HG02571 (cell line): ENCODE measurements at regions not wholly inside any gene's neighbourhood (a gene's known extent, or its start where the extent isn't known, plus 50 kb on each side); places are given as distances from the start of the nearest gene placed in this dataset.

Experiments used
- ATAC-seq: cut with Tn5 transposase; IDR thresholded peaks from one replicate; pipeline ENCODE4 v1.9.1; 2021; ENCODE audit warnings: mild to moderate bottlenecking, moderate library complexity; ENCODE audit not compliant: unreplicated experiment

GRCh38 chr18:76133873-76134272, 361.2 kb downstream of the ZNF516 start:
- no peak for ATAC-seq

- ATAC-seq: no peak
These were observed 363.3 kb downstream of the ZNF516 start for GRCh38 chr18:76131738-76132137.

- ATAC-seq: no peak
These were observed 364.2 kb downstream of the ZNF516 start for GRCh38 chr18:76130845-76131244.

DNA sequence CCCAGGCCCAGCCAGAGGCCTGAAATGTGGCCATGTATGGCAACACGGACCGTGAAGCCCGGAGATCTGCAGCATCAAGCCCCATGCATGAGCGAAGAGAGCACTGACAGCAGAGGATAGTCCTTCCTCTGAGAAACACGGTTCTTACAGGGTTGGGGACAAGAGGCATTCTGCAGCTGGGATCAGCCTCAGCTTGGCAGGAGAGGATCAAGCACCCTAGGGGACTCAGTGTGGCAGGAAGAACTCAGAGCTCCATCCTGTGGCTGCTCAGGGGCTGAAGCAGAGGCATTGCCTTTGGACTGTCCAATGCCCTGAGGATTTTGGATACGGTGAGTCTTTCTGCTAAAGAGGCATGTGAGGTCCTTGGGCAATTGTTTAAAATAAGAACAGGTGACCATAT, 368.7 kb downstream of the ZNF516 start:
- no peak for ATAC-seq

DNA sequence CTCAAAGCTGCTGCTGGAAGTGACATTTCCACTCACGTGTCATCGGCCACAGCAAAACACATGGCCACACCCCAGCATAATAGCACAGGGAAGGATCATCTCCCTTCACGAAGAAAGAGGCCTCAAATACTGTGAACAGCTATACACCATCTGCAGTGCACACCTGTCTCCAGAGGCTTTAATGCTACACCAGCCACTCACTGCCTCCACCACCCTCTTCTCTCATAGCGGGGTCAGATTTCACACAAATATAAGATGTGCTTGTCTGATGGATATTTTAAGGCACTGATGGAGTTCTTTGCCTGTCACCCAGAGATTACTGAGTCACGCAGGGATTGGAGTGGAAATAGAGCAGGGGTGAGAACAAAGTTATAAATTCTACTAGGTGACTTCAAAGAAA, 374.0 kb downstream of the ZNF516 start:
- no peak for ATAC-seq

GRCh38 chr18:76115580-76115979, 379.5 kb downstream of the ZNF516 start:
- no peak for ATAC-seq

DNA sequence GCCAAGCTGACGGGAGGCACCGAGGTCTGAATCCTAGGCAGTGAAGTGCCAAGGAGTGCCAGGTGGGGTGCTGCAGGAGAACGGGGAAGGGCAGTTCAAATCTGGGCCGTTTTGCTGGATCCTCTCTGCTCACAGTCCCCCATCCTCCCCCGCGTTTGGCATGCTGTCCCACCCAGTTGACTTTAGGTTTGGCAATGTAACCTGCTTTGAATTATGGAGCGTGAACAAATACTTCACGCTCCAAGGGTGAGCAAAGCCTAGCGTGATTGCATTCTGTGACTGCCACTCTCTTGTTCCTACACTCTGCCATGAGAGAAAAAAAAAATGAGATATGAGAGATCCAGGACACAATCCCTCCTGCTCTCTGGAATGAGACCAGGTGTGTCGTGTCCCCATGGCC, 381.9 kb downstream of the ZNF516 start:
- no peak for ATAC-seq

- ATAC-seq: no peak
These were observed 392.4 kb downstream of the ZNF516 start for GRCh38 chr18:76102626-76103025.

- no peak for ATAC-seq
These were observed 392.9 kb downstream of the ZNF516 start for GRCh38 chr18:76102156-76102555.

DNA sequence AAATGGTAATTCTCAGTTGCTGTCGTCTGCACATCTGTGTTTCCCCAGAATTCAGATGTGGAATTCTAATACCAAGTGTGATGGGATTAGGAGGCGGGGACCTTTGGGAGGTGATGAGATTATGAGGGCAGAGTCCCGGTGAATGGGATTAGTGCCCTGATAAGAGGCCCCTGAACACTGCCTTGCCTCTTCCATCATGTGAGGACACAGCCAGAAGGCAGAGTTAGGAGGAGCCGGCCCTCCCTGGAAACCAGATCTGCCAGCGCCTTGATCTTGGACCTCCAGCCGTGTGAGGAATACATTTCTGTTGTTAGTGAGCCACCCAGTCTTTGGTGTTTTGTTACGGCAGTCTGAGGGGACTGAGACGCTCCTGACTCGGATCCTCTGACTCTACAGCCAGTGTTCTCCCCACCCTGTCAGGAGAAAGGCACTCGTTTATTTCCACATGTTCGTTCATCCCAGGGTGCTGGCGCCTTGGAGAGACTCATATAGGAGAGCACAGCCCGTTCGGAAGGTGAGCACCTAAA, 395.0 kb downstream of the ZNF516 start:
- ATAC-seq: no peak

- ATAC-seq: no peak
These were observed 396.2 kb downstream of the ZNF516 start for GRCh38 chr18:76098674-76099411.

GRCh38 chr18:76081536-76081935, 413.5 kb downstream of the ZNF516 start:
- ATAC-seq: no peak

DNA sequence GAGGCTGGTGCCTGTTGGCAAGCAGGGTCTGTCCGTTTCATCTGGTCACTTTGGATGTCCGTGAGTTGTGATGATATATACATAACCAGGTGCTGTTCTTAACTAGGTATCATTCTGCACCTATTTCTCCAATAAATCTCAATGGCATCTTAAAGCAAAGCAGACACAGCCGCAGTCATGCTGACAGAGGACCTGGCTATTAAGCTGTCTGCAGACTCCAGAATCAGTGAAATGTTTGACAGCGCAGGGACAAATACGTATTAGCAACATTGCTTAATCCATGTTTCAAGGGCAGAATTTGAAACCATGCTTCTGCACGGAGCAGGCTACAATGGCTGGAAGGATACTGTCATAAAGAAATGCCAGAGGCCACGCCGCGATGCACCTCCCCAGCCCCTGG, 414.6 kb downstream of the ZNF516 start:
- ATAC-seq: no peak

GRCh38 chr18:76075777-76076176, 419.3 kb downstream of the ZNF516 start:
- ATAC-seq: no peak

GRCh38 chr18:76064998-76065397, 430.0 kb downstream of the ZNF516 start:
- no peak for ATAC-seq

DNA sequence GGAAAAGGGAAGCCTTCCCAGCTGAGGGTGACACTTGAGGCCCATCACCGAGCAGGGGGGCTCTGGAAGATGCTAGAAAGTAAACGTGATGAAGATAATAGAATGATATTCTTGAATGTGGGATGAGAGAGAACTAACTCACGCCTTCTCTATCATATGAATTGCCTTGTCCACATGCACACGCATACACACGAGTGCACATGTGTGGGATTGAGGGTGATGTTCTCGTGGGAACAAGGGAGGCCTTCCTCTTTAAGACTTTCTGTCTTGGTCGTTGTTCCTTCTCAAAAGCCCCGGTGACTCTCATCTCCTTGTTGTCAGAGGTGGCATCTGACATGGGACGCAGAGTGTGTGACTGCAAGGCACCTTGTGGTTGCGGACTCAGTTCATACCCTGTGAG, 436.9 kb downstream of the ZNF516 start:
- no peak for ATAC-seq

DNA sequence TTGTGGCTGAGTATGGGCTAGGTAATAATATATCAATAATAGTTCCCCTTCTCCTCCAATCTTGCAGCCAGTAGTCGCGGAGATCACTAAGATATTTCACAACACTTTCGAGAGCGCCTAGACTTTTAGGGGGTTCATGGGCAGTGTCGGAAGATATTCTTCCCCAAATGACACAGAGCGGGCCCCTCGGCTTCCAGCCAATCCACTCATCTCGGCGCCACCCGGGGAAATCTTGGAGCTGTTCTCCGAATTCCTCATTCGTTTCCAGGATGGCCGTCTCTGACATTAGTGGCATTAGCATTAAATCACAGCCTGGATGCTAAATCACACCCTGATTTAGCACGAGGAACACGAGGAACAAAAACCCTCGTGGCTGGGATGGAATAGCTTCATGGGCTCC, 437.7 kb downstream of the ZNF516 start:
- no peak for ATAC-seq

DNA sequence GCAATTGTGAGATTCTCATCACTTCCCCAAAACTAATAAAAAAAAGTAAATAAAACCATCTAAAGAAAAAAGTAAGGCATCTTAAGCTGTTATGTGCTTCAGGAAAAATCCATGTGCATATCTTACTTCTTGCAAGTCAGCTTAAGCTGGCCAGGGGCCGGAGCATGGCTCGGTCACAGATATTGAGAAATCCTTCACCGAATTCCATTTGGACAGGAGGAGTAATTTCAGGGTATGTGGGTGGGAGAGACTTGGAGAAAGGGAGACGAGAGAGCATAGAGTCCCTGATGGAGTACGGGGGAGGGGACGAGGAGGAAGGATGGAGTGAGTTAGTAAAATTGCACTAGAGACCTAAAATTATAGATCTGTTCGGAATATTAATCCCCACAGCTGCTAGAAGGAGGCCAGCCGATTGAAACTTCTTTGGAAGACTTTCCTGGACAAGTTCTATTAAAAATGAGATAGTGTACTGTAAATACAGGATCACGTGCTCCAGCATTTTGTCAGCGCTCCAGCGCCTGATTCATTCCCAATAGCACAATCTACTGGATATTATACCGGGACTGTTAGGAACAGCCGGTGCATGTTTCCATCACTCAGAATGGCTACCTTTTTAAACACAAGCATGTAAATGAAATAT, 438.5 kb downstream of the ZNF516 start:
- ATAC-seq: no peak

- no peak for ATAC-seq
These were observed 439.5 kb downstream of the ZNF516 start for GRCh38 chr18:76055578-76055977.

GRCh38 chr18:76055025-76055424, 440.0 kb downstream of the ZNF516 start:
- ATAC-seq: no peak

DNA sequence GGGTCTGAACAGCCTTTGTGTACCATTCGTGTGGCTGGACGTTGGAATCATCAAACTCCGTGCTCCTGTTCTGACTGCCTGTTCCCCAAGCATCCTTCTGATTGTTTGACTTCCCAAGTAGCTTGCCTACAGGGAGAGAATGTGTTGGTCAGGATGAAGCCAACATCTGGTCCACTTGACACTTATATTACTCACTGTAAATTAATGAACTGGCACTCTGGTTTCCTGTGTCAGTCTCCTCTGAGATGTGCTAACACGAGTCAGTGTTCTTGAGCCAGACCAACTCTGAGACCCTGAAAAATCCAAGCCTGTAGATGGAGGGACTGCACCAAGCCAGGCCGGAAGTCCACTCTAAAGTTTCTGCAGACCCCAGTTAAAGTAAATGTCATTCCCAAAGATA, 440.9 kb downstream of the ZNF516 start:
- no peak for ATAC-seq

GRCh38 chr18:76053551-76053950, 441.5 kb downstream of the ZNF516 start:
- no peak for ATAC-seq

GRCh38 chr18:76052227-76052595, 442.8 kb downstream of the ZNF516 start:
- ATAC-seq: no peak
